NT2/D1 (cell line): ENCODE measurements at regions not wholly inside any gene's neighbourhood (a gene's known extent, or its start where the extent isn't known, plus 50 kb on each side); places are given as distances from the start of the nearest gene placed in this dataset.

Source experiments
- DNase-seq: peaks from one replicate; pipeline ENCODE4 v3.0.0-alpha.2; 2011; ENCODE audit warnings: low read depth, low spot score
- H3K27me3 ChIP-seq: 2 replicates; pipeline ENCODE4 v1.6.0; 2011; ENCODE audit warnings: mild to moderate bottlenecking; ENCODE audit not compliant: insufficient read length, insufficient read depth
- H3K36me3 ChIP-seq: 2 replicates; pipeline ENCODE4 v1.6.1; 2011; ENCODE audit warnings: mild to moderate bottlenecking, low read length, mixed read lengths; ENCODE audit not compliant: insufficient read depth, insufficient read length
- H3K4me1 ChIP-seq: 2 replicates; pipeline ENCODE4 v1.5.1; 2011; ENCODE audit not compliant: insufficient read depth, insufficient read length
- H3K4me3 ChIP-seq: 2 replicates; pipeline ENCODE4 v1.5.1; 2011; ENCODE audit warnings: low read depth; ENCODE audit not compliant: insufficient read length
- H3K9ac ChIP-seq: 2 replicates; pipeline ENCODE4 v1.6.0; 2011; ENCODE audit warnings: low read depth; ENCODE audit not compliant: insufficient read length
- H3K9me3 ChIP-seq: 2 replicates; pipeline ENCODE4 v1.5.1; 2011; ENCODE audit warnings: mild to moderate bottlenecking, low read length; ENCODE audit not compliant: insufficient read depth
- SUZ12 ChIP-seq: IDR thresholded peaks from 2 replicates; pipeline ENCODE4 v1.6.1; 2011; ENCODE audit not compliant: insufficient read length, insufficient read depth; ENCODE audit errors: extremely low read depth
- YY1 ChIP-seq: IDR thresholded peaks from 2 replicates; pipeline ENCODE4 v1.6.1; 2011; ENCODE audit not compliant: insufficient read length, insufficient read depth
- ZNF274 ChIP-seq: IDR thresholded peaks from 2 replicates; pipeline ENCODE4 v1.6.1; 2011; ENCODE audit warnings: mild to moderate bottlenecking, low read depth, low read length

GRCh38 chr10:62880162-62880561 is 64.0 kb upstream of the EGR2 start:
- no peaks in the 10 kb centered on the region for H3K27me3 ChIP-seq
- DNase-seq, result no peak

DNA sequence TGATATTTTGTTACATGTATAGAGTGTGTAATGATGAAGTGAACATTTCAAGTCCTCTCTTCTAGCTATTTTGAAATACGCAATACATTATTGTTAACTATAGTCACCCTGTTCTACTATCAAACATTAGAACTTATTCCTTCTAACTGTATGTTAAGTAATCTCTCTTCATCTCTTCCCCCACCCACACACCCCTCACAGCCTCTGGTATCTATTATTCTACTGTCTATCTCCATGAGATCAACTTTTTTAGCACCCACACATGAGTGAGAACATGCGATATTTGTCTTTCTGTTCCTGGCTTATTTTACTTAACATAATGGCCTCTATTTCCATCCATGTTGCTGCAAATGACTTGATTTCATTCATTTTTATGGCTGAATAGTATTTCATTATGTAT is 57.7 kb upstream of the EGR2 start:
- Histone ChIP-seq H3K36me3 (no peaks in the 10 kb centered on the region), H3K4me3 (no peak overlapping the region), H3K27me3 (no peaks in the 10 kb centered on the region), H3K9me3 (no peaks in the 10 kb centered on the region), H3K9ac (no peak overlapping the region), H3K4me1 (no peaks in the 10 kb centered on the region)
- TF ChIP-seq SUZ12, result no peak
- TF ChIP-seq YY1, result no peak
- TF ChIP-seq ZNF274, result no peak
- no peak for DNase-seq

More at GRCh38 chr10:62880162-62880561, 64.0 kb upstream of the EGR2 start:
- Histone ChIP-seq H3K4me1 (no peaks in the 10 kb centered on the region), H3K9ac (no peak overlapping the region), H3K9me3 (no peaks in the 10 kb centered on the region), H3K4me3 (no peak overlapping the region), H3K36me3 (no peaks in the 10 kb centered on the region)
- TF ChIP-seq ZNF274 (no peak), YY1 (no peak), SUZ12 (no peak)

DNA sequence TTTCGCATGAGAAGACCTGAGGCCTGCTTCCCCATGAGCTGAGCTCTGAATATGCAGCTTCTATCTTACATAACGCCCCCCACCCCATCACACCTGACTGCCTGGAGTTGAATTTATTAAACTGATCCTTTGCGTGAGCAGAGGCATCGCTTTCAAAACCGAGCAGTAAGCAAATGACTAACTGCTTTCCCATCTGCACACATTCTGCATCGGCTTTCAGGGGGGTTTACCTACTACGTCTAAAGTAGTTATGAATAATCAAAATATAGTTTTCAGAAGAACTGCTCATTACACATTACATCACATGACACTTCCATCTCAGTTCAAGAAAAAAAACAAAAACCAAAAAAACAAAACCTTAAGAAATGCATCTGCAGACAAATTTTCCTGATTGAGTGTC is 54.7 kb upstream of the EGR2 start:
- no peak for DNase-seq
- Histone ChIP-seq H3K9ac (no peak overlapping the region), H3K9me3 (no peaks in the 10 kb centered on the region), H3K4me3 (no peak overlapping the region), H3K27me3 (no peaks in the 10 kb centered on the region), H3K36me3 (no peaks in the 10 kb centered on the region), H3K4me1 (no peaks in the 10 kb centered on the region)
- TF ChIP-seq SUZ12 (no peak), YY1 (no peak), ZNF274 (no peak)

DNA sequence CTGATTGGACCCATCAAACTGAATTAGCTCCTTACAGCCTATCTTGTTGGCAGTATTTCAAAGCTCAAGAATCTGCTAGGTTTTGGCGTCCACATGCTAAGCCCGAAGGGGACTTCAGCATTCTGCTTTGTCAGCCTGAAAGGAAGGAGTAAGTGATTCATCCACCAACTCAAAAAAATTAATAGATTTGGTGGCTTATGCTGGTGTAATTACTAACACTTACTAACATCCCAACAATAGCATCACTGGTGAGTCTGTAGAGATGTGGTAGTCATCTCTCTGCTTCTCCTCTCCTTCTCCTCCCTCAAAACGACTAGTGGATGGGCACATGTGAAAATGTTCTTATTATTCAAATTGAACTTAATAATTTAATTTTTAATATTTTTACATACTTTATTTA is 53.8 kb upstream of the EGR2 start:
- no peaks in the 10 kb centered on the region for H3K27me3 ChIP-seq
- H3K4me1 ChIP-seq, result no peaks in the 10 kb centered on the region
- DNase-seq, result no peak
- TF ChIP-seq SUZ12, result no peak
- TF ChIP-seq YY1, result no peak
- TF ChIP-seq ZNF274, result no peak
- no peak overlapping the region for H3K9ac ChIP-seq
- no peak overlapping the region for H3K4me3 ChIP-seq
- H3K9me3 ChIP-seq, result no peaks in the 10 kb centered on the region
- H3K36me3 ChIP-seq, result no peaks in the 10 kb centered on the region

GRCh38 chr10:62866941-62867340 is 50.8 kb upstream of the EGR2 start:
- no peaks in the 10 kb centered on the region for H3K36me3 ChIP-seq
- H3K27me3 ChIP-seq, result no peaks in the 10 kb centered on the region
- DNase-seq, result no peak
- no peak overlapping the region for H3K4me3 ChIP-seq
- no peak overlapping the region for H3K9ac ChIP-seq
- TF ChIP-seq ZNF274, result no peak
- TF ChIP-seq SUZ12, result no peak
- TF ChIP-seq YY1, result no peak
- no peaks in the 10 kb centered on the region for H3K9me3 ChIP-seq
- H3K4me1 ChIP-seq, result no peaks in the 10 kb centered on the region

DNA sequence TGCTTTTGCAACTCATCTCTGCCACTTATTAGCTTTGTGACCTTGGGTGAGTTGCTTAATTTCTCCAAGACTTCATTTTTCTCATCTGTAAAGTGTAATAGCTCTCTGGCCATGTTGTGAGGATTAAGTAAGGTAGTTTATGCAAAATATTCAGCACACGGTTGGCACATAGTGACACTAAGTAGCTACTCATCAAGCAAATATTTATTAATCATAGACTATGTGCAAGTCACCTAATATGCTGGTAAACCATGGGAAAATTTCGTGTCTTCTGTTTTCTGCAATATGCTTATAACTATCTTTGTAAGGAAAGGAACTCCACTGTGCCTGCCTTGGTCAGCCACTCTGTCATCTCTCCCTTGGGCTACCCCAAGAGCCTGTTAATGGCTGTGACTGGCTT is 50.3 kb upstream of the EGR2 start:
- no peaks in the 10 kb centered on the region for H3K4me1 ChIP-seq
- H3K4me3 ChIP-seq, result no peak overlapping the region
- DNase-seq, result no peak
- TF ChIP-seq SUZ12, result no peak
- TF ChIP-seq ZNF274, result no peak
- TF ChIP-seq YY1, result no peak
- H3K36me3 ChIP-seq, result no peaks in the 10 kb centered on the region
- H3K9me3 ChIP-seq, result no peaks in the 10 kb centered on the region
- no peak overlapping the region for H3K9ac ChIP-seq
- H3K27me3 ChIP-seq, result no peaks in the 10 kb centered on the region
